Central memory CD4-positive, alpha-beta T cell (primary cell): ENCODE measurements at regions not wholly inside any gene's neighbourhood (a gene's known extent, or its start where the extent isn't known, plus 50 kb on each side); places are given as distances from the start of the nearest gene placed in this dataset.
A peak's percentile ranks its signal among the peaks of the same experiment; 100 is the strongest.

ENCODE experiments used
- DNase-seq: peaks from one replicate; pipeline ENCODE4 v3.0.0; 2022

- DNase-seq = no peak
These were observed 50.2 kb upstream of the CCND2 start for GRCh38 chr12:4223273-4223845.

- no peak for DNase-seq
These were observed 52.3 kb upstream of the CCND2 start for GRCh38 chr12:4221258-4221620.

- DNase-seq = no peak
These were observed 52.9 kb upstream of the CCND2 start for GRCh38 chr12:4220536-4221257.

- no peak for DNase-seq
These were observed 56.5 kb upstream of the CCND2 start for GRCh38 chr12:4217091-4217490.

- DNase-seq = no peak
These were observed 57.2 kb upstream of the CCND2 start for GRCh38 chr12:4216187-4216927.

DNA sequence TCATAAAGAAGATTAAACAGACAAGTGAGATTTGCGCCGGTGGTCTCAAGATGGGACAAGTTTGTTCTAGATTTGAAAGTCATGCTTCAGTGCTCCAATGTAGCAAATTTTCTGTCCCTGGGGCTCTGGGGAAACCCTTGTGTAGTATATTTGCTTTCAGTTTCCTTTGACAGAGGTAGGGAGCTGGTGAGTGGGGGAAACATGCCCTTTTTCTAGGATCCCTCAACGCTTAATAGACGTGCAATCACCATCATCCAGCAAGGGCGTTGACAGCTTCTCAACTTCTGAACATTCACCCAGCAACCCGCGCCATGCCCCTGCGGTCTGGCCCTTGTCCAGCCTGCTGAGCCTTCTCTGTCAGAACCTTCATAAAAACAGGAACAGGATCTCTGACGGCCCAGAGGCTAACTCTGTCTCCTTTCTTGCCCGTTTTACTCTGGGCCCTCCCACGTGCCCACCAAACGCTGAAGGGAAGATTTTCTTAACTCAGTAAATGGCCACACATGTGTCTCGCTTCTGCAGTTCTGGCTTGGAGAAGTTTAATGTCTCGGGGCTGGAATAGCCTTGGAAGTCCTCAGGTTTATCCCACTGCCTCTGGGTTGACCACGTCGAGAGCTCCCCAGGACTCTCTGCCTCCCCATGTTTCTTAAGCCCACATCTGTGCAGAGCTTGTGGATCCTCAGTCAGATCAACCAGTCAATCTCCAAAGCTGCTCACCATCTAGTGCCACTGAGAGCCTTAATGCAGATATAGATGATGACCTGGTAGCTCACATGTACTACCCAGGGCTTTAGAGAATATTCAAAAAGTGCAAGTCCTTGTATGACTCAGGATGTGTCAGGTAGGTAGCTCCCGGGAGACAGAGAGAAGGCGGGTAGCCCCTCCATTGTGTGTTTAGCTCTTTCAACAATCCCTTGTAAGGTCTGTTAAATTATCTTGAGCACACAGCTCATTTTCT lies 58.1 kb upstream of the CCND2 start:
- peak; percentile 17 for DNase-seq

GRCh38 chr12:4214877-4215228 lies 58.7 kb upstream of the CCND2 start:
- DNase-seq = no peak

GRCh38 chr12:4213471-4213870 lies 60.1 kb upstream of the CCND2 start:
- no peak for DNase-seq

GRCh38 chr12:4212845-4213244 lies 60.7 kb upstream of the CCND2 start:
- DNase-seq = no peak

DNA sequence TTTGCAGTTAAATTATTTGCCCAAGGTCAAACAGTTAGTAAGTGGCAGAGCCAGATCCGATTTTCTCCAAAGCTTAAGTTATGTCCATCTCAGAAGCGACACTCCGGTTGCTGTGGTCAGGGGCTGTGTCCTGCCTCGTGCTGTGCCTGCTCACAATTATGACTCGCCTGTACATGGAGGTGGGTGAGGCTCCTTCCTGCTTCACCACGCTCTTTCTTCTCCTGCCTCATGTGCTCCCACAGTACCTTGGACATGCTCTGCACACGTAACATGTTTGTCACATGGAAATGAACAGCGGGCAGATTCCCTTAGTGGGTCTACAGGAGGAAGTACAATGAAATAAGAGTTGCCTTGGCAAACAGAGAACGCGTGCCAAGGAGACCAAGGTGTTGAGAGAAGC lies 62.2 kb upstream of the CCND2 start:
- no peak for DNase-seq

DNA sequence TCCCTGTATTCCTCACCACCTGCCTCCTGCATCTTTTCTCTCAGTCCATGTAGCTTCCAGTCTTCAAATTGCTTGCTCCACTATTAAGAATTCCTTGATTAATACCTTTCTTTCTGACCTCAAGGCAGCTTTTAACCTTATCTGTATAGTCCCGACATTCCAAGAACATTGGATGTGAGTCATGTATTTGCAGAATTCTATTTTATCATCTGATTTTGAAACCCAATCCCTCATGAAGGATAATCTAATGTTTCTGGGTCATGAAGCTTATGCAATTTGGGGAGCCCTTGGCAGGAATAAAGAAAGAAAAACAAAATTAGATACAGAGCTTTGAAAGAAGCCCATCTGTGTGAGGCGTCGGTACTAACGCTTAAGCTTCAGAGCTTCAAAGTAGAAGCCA lies 63.4 kb upstream of the CCND2 start:
- DNase-seq = no peak

- no peak for DNase-seq
These were observed 67.1 kb upstream of the CCND2 start for GRCh38 chr12:4206470-4206869.

- DNase-seq = no peak
These were observed 69.7 kb upstream of the CCND2 start for GRCh38 chr12:4203772-4204376.

DNA sequence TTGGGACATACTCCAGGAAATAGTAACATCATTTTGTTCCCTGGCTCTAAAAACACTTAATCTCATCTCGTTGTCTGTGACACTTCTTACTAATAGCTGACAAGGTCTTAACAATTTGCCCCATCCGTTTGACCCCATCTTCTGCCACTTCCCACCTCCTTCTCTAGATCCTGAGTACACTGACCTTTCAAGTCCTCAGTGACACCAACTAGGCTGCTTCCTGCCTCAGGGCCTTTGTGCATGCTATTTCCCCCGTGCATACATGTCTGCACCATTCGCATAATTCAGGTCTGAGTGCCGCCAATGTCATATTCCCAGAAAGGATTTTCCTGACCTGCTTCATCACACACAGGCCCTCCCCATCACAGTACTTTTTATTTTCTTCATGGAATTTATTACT lies 70.6 kb upstream of the CCND2 start:
- DNase-seq = no peak

DNA sequence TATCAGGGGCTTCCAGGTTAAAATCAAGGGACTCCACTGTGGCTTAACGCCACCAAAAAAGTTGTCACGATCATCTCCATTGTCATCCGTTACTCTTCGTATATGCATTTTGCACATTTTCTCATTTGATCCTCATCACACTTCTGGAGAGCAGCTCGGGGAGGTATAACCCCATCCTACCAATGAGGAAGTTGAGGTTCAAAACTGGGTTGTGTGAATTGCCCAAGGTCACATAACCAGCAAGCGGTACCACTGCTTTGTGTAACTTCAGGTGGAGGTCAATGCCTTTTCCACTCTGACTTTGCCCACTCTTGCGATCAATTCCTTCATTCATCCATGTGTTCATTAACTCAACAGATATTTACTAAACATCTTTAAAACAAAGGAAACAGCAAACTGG lies 71.1 kb upstream of the CCND2 start:
- DNase-seq = no peak

- no peak for DNase-seq
These were observed 72.0 kb upstream of the CCND2 start for GRCh38 chr12:4201333-4202100.

DNA sequence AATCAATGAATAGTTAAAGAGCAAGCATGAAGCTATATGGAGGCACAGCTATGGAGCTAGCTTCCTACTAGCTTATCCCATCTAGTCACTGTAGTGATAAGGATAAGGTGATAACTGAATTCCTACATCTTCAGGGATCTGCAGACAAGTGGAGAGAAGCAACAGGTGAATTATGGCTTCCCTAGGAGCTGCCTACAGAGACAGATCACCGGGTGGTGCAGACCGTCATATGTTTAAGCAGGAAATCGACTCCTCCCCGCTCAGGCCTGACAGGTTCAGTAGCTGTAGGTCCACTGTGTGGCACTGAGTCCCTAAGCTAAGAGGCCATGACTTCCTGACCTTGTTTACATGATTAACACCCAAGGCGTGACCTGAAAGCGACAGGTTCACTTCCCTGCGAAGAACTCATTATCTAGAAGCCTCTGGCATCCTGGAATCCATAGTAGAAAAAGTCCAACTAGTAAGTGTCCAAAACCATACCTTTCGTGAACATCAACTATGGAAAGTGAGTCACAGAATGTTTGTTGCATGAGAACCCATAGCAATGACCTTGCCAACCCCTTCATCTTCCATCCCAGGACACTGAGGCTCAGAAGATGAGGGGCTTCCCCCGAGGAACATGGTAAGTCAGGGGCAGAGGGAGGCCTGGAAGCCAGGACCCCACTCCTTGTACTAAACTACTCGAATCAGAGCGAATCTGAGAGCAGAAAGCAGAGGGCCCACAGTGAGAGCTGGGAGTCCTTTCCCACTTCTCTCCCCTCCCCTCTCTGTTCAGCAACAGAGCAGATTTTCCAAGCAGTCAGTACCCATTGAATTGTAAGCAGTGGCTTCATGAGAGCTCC lies 75.4 kb upstream of the CCND2 start:
- DNase-seq = no peak

DNA sequence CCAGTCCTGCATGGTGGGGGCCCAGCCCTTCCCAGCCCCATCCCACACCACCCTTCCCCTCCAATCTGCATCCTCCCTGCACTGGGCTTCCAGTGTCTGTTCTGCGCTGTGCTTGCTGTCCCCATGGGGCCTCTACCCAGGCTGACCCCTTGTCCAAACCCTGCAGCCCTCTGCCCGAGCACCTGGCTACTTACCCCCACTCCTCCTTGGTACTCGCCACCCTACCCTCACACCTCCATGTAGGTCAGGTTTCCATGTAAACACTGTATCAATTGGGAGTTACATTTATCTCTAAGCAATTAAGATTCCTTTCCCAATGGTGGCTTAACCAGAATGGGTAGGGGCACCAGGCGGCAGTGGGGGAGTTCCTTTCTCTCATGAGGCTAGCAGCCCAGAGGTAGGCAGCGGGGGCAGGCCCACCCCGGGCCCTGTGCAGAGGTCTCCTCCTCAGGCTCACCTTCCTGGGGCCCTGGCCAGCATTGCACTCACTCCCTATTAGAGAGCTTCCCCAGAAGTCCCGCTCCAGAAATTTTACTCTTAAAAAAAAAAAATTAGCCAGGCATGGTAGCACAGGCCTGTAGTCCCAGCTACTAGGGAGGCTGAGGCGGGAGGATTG lies 76.6 kb upstream of the CCND2 start:
- DNase-seq = no peak

GRCh38 chr12:4194668-4195067 lies 78.9 kb upstream of the CCND2 start:
- DNase-seq = no peak

GRCh38 chr12:4193821-4194220 lies 79.7 kb upstream of the CCND2 start:
- no peak for DNase-seq

DNA sequence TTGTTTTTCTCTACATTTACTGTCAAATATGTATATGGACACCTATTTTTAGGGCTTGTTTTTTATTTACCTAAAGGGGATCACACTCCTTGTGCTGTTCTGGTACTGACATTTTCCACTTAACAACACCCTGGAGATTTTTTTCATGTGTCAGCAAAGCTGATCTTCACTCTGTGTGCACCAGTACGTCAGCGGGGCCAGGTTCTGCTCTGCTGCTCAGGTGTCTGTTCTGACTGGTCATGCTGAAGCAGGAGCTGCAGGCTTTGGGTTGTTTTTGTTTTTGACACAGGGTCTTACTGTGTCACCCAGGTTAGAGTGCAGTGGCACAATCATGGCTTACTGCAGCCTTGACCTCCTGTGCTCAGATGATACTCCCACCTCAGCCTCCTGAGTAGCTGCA lies 81.9 kb upstream of the CCND2 start:
- no peak for DNase-seq
